ENCODE measurements at regions not wholly inside any gene's neighbourhood (a gene's known extent, or its start where the extent isn't known, plus 50 kb on each side); places are given as distances from the start of the nearest gene placed in this dataset.
"Not testable (repeated sequence)": the region's sequence is repeated elsewhere in the genome, so short reads cannot be mapped to it uniquely, and the experiment has no call there.

DNA sequence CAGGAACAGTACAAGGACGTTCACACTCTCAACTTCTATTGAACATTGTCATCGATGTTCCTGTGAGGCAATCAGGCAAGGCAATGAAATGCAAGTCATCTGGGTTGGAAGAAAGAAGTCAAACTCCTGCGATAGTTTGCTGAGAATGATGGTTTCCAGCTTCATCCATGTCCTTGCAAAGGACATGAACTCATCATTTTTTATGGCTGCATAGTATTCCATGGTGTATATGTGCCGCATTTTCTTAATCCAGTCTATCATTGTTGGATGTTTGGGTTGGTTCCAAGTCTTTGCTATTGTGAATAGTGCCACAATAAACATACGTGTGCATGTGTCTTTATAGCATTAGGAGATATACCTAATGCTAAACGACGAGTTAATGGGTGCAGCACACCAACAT, 180.0 kb downstream of the RTP5 start:
- DNase-seq (ENCODE audit: low spot score): not testable (repeated sequence)

DNA sequence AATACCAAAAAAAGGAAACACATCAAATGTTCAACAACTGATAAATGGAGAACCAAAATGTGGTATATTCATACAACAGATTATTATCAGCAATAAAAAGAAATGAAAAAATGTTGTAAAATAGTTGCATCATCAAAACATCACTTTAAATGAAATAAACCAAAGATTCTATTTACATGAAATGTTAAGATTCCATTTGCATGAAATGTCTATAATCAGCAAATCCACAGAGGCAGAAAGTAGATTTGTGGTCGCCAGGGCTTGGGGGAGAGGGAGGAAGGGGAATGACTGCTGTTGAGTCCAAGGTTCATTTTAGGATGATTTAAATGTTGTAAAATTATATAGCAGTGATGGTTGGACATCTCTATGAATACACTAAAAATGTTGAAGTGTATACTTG, 181.9 kb downstream of the RTP5 start:
- no peak for DNase-seq (ENCODE audit: low spot score)

DNA sequence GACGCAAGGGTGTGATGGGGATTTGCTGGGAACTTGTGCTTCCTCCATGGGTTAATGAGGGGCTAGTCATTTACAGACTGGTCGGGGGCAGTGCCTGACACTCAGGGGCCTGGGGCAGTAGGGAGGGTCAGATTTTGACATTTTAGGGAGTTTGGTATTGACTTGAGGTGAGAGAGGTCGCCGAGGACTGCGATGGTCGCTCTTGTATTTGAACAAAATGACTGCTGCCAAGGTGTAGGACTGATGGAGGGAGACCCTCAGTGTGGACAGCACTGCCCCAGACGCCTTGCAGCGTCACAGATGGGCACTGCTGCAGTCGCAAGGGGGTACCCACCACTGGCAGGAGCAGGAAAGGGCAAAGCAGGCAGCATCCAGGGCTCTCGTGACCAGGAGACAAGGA, 182.9 kb downstream of the RTP5 start:
- no peak for DNase-seq (ENCODE audit: low spot score)

DNA sequence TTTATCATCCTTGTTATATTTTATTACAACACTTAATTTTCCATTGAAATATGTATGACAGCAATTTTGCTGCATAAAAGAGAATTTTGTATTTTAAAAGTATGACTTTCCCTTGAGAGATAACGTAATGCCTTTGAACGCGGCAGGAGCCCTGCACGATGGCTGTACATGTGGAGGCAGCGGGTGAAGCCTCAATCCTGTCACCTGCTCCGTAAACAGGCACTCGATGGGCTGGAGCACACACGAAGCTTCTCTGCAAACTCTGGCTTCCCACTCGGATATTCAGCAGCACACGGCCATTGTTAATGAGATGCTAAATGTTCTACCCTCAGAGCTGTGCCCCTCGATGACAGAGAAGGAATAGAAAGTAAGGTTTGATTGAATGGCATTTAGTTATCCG, 184.4 kb downstream of the RTP5 start:
- no peak for DNase-seq (ENCODE audit: low spot score)

DNA sequence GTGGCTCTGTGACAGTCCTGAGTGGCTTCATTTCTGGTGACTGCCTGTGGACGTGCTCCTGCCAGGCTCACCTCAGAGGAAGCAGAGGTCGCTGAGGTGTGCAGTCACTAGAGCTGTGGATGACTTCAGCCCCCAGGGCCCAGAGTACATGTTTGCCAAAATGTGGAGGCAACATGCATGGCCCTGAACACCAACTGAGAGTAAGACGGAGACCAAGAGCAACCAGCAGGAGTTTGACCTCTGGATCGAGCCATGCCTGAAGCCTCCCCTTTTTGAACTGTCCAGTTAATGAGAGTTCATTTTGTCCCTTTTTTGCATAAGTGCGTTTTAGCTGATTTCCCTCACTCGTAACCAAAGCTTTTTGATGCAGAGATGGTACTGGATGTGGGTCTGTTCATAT, 184.9 kb downstream of the RTP5 start:
- no peak for DNase-seq (ENCODE audit: low spot score)

DNA sequence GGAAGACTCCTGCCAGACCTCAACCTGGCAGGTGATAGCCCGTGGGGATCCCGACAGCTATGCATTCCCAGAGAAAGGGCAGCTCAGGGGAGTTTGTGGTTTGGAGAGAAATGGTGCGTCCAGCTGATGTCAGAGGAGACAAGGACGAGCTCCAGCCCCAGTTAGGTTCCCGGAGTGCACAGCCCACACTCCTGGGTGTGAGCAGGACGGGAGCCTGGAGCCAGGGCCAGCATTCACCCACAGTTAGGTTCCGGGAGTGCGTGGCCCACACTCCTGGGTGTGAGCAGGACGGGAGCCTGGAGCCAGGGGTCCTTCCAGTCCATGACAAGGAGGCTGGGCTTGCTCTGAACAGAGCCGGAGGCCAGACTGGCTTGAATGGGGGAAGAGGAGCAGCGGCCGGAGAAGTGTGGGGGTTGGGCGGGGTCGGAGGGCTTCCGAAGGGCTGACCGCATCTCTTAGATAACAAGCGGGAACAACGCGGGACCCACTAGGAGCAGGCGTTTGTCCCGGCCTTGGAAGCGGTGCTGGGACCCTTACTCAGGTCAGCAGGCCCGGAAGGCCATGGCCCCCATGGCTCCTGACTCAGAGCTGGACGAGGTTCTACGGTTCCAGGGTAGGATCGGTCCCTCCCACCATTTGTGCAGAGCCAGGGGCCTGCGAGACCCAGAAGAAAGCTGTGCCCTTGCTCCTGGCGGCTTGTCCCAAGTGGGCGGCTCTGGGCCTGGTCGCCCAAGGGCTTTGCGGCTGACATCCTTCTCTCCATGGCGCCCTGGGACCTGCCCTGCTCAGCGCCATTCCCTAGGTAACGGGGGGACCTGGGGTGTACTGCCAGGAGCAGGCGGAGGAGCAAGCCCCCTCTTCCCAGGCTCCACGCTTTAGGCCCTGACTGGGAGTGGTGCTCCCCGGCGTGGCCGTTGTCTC, 185.6 kb downstream of the RTP5 start:
- no peak for DNase-seq (ENCODE audit: low spot score)

DNA sequence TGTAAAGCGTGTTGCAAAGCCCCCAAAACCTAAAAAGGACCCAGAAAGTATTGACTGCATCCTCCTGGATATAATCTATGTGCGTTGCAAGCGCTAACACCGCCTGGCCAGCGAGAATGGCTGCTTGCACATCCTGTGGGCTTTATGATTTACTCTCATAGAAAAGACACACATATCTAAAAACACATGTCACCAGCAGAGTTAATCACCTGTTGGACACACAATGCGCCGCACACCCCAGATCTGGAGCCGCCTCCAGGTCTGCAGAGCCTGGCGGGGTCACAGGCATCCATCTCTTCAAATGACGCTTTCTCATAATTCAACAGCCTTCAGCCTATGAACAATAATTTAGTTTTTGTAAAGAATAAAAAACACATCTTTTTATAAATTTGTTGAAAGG, 186.5 kb downstream of the RTP5 start:
- no peak for DNase-seq (ENCODE audit: low spot score)

DNA sequence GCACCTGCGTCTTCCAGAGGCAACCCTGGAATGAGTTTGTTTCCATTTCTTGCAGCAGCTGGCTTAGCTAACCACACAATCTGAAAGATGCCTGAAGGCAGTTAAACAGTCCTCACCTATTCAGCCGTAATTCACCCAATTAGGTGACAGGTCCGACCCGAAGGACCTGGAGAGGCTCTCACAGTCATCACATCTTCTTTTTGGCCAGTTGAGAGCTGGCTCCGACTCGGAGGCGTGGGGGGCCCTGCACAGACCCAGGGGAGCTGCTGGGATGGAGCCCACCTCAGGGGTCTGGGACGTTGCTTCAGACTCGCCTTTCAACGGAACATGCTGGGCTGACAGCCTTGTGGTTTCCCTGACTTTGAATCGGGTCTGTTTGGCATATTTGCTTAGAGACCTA, 187.3 kb downstream of the RTP5 start:
- DNase-seq (ENCODE audit: low spot score): no peak

DNA sequence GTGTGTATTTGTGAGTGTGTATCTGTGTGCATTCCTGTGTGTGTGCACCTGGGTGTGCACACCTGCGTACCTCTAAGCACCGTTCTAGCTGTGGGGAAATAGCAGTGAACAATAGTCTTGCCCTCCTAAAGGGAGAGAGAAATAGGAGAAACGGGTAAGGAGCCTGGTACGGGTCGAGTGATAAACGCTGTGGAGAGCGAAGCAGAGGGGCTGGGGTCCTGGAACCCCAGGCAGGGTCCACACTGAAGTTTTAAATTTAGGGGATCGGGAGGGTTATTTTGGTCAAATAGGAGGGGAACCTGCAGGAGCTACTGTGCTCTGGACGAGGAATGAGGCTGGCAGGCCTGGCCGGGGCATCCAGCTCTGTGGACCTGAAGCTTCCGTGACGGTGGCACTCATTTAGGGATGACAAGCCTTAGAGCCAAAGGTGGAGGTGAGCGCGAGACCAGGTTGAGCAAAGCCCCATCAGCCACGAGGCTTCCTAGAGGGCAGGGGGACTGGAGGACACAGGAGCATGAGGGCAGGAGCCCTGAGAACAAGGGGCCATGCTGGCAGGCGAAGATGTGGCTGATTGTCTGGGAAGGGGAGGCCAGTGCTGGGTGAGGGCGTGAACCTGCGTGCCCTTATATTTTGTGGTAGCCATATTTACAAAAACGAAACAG, 188.0 kb downstream of the RTP5 start:
- no peak for DNase-seq (ENCODE audit: low spot score)

DNA sequence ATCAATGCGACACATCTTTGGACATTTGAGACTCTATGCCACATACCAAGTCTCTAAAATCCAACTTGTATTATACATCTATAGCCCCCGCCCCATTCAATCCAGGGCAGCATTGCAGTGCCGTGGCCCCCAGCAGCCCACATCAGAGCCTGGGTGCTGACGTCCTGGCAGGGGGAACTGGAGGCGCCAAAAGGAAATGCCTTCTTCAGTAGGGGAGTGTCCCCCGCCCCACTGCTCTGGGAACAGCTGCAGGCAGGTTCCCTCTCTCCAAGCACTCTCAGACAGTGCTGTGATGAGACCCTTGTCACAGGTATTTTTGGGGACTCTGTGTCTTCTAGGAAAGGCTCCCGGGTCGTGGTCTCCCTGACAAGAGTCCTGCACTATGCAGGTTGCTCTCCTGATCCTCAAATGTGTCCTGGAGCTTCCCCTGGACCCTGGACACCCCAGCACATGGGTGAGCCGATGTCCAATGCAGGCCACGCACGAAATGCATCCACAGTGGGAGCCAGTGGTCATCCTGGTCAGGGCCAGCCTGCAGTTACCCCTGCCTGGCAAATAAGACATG, 188.7 kb downstream of the RTP5 start:
- no peak for DNase-seq (ENCODE audit: low spot score)

DNA sequence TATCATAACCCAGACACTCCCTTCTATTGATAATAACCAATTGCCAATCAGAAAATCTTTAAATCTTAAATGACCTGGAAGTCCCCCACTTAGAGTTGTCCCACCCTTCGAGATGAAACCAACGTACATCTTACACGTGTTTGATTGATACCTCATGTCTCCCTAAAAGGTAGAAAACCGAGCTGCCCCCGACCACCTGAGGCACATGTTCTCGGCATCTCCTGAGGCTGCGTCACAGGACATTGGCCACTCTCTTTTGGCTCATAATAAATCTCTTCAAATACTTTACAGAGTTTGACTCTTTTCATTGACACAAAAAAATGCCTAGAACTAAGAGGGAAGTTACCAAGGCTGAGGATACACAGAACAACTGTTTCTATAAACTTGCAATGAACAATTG, 190.0 kb downstream of the RTP5 start:
- DNase-seq (ENCODE audit: low spot score): no peak

DNA sequence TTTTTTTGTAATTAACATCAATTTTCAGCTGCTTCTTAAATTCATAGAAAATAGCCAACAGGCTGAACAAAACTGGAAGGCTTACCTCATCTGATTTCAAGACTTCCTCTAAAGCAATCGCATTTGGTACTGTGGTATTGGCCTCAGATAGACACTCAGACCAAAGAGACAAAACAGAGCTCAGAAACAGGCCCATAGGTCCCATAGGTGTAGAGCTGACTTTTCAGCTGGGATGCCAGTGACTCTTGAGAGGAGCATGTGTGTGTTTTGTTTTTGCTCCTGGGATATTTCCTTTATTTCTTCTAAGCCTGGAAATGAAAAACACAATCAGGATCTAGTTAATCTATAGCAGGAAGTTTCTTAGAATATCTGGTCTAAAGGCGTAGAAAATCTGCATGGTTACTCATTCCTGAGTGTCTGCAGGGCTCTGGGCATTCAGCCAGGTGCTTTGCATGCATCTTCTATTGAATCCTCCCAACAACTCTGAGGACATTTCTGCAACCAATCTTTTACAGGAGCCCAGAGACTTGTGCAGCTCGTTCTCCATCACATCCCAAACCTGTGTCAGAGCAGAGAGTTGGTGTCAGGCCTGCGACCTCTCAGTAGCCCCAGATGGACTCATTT, 190.8 kb downstream of the RTP5 start:
- peak; percentile 76 for DNase-seq (ENCODE audit: low spot score)

DNA sequence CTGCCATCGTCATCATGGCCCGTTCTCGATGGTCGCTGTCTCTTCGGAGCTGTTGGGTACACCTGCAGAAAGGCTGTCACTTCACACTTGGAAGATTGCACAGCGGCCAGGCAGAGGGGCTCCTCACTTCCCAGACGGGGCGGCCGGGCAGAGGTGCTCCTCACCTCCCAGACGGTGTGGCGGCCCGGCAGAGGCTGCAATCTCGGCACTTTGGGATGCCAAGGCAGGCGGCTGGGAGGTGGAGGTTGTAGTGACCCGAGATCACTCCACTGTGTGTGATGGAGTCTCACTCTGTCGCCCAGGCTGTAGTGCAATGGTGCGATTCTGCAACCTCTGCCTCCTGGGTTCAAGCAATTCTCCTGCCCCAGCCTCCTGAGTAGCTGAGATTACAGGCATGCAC, 192.4 kb downstream of the RTP5 start:
- not testable (repeated sequence) for DNase-seq (ENCODE audit: low spot score)

DNA sequence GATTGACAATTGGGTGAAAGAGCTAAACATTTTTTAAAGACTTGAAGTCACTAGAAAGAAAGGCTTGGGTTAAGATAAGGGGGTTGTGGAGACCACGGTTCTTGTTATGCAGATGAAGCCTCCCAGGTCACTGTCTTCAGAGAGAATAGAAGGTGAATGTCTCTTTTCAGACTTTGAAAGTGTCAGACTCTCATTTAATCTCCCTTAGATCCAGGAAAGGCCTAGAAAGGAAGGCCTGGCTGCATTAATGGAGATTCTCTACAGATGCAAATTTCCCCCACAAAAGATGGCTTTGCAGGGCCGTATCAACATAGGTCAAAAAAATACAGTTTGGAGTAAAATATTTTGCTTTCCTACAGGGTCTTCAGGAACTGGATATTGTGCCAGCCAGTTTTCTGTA, 193.9 kb downstream of the RTP5 start:
- DNase-seq (ENCODE audit: low spot score): no peak

DNA sequence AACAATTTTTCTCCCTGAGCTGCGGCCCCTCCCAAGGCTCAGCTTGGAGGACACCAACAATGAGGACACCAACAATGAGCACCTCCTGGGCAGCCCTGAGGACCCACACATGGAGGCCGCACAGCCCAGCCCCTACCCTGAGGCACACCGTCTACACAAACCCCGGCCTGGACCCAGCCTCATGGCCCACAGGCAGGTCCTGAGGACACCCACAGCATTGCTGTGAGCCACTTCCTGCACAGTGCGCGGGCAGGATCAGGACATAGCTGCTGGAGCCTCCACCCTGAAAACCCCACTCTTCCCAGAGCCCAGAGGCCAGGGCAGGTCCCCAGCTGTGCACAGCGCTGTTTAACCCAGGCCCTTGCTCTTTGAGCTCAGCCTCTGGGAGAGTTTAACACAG, 194.3 kb downstream of the RTP5 start:
- no peak for DNase-seq (ENCODE audit: low spot score)

DNA sequence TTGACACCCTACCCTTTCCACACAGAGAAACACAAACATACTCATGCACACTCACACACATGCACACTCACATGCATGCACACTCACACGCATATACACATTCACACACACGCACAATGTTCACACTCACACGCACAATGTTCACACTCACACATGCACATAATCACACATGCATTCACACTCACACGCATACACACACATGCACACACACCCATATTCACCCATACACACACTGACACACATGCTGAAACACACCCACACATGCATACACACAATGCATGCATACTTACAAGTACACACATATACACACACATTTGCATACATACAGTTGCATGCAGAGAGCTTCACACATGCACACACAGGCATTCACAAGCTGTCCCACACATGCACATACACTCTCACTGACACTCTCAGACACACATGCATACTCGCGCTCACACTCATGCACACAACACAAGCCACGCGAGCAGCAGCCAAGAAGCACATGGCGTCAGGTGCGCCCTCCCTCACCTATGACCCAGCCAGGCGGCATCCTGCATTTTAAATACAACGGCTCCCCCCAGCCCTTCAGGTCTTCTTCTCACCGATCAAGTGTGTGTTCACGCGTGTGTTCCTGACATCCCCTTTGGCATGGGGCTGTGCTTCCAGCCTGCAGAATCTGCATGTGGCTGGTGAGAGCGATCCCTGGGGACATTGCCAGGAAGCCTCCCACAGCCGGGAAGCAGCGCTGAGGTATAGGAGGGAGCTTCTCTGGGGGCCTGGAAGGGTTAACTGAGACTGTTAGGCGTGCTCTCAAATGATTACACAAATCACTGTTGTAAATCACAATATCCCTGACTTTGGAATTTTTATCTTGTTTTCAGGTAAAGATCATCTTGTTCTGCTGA, 195.1 kb downstream of the RTP5 start:
- DNase-seq (ENCODE audit: low spot score): no peak

DNA sequence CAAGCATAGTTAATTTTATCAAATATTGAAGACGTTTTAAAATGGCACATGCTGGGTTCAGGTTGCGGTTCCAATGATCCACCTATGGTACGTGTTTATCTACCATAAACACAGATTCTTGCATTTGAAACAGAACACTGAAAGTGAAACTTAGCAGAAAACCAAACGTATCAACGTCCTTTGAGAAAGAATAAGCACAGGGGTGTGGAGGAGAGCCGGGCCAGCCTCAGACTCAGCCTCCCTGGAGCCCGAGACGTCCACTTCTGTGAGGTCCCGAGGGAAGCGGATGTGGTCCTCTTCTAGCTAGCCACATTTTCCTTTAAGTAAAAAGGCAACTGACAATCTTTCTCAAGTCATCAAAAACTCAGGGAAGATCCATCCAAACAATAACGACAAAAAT, 195.9 kb downstream of the RTP5 start:
- no peak for DNase-seq (ENCODE audit: low spot score)

DNA sequence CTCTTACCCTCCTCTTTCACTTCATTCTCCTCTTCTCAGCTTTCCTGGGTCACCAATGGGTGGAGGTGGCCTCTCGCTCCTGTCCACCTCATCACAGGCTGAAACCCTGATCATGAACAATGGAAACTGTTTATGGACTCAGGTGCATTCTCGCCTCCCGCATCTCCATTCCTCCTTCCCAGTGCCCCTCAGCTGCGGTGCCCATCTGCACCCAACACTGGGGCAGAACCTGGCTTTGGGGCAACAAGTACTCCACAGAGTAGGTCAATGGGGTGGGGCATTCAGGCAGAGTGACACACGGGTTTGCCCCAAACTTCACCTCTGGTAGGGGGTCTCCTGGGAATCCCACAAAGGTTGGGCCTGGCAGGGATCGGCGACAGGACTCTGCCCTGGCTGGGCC, 199.5 kb downstream of the RTP5 start:
- DNase-seq (ENCODE audit: low spot score): no peak

DNA sequence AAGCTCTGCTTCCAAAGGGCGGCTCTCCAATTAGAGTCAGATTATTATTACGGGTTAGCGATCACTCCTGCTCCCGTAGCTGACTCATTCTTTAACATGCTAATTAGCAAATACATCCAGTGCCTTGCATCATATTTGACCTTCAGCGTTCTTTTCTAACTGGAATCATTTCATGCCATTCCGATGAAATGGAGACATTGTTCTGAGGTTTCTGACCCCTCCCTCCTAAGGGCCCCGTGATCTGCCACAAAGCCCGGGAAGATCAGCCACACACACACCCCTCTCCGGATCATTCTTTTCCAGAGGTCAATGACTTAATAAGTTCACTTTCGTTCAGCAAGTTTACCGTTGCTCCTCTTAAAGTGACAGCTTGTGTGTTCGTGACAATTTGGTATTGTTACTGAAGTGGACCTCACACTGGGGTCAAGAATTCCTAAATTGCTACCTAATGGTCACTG, 200.4 kb downstream of the RTP5 start:
- DNase-seq (ENCODE audit: low spot score): peak; percentile 30

DNA sequence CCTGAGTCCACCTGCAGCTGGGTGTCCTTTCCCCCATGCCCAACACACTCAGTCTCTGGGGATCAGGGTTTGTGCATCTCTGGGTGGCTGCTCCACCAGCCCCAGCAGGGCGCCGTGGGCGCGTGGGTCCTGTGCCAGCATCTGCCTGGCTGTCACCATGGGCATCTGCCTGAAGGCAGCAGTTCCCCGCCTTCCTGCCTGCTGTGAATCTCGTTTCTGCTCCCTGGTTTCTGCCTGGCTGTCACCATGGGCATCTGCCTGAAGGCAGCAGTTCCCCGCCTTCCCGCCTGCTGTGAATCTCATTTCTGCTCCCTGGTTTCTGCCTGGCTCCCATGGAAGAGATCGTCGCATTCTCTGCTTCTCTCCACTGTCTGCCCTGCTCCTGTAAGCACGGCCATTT, 201.2 kb downstream of the RTP5 start:
- DNase-seq (ENCODE audit: low spot score): not testable (repeated sequence)

DNA sequence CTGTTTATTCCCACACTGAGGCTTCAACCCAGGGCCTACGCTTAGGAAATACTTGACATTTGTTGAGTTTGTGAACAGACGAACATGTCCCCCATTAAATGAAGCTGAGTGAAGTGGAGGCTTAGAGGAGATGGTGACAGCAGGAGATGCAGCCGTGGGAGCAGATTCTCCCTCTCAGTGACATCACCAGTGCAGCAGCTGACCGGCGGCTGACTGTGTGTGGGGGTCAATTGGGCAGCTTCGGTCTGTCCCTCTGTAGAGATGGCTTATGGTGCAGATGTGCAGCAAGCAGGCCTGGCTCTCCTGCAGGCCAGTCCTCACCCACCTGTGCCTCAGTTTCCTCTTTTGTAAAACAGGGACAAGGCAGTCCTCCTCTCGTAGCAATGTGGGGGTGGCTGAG, 201.8 kb downstream of the RTP5 start:
- not testable (repeated sequence) for DNase-seq (ENCODE audit: low spot score)

DNA sequence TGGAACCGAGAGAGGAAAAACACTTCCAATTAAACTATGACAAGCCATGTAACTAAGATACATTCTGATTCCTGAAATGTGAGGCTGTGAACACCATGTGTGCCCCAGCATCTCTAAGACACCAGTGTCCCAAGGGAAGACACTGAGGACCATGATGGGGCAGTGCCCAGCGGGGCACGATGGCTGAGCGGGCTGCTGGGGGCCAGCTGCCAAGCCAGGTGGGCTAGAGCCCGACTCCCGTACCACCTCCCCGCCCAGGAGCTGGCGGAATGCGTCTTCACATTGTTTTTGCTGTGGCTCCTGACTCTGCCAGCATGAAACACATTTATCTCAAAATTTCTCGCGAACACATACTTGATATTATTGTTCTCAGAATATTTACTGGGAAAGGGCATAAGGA, 202.4 kb downstream of the RTP5 start:
- DNase-seq (ENCODE audit: low spot score): not testable (repeated sequence)
